Astrocyte of the hippocampus (primary cell): ENCODE measurements at regions not wholly inside any gene's neighbourhood (a gene's known extent, or its start where the extent isn't known, plus 50 kb on each side); places are given as distances from the start of the nearest gene placed in this dataset.

Experiments
- DNase-seq: peaks from one replicate; pipeline ENCODE4 v3.0.0; 2011; ENCODE audit warnings: low read depth, low spot score

DNA sequence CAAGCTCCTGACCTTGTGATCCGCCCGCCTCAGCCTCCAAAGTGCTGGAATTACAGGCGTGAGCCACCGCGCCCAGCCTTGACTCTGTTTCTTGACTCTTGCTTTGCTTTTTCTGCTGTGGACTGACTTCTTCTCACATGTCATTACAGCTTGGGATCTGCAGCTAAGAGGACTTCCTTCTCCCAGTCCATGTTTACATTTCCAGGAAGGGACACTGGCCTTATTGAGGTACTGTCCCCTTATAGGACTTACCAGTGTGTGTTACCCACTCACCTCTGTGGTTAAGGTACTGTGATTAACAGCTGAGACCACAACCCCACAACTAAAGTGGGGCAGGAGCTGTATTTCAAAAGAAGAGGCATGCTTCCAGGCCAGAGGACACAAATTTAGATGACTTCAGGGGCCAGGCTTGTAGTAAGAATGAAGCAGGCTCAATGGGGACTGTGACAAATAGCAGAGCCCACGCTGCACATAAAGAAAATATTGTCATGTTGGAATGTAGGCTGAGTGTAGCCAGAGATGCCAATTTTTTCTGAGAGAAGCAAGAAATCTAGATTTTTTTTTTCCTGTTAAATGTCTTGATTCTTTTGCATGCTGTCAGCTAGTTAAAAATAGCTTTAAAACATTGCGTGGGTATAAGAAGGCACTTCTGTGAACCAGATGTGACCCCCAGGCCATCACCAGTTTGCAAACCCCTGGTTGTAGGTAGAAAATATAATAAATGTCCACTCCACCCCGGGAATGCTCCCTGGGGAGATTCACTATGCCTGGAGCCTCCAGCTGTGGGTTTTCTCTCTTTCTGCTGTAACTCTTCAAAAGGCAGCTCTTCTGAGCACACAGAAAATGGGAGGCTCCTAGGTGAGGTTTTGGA, 75.0 kb downstream of the PTPDC1 start:
- DNase-seq, result no peak

DNA sequence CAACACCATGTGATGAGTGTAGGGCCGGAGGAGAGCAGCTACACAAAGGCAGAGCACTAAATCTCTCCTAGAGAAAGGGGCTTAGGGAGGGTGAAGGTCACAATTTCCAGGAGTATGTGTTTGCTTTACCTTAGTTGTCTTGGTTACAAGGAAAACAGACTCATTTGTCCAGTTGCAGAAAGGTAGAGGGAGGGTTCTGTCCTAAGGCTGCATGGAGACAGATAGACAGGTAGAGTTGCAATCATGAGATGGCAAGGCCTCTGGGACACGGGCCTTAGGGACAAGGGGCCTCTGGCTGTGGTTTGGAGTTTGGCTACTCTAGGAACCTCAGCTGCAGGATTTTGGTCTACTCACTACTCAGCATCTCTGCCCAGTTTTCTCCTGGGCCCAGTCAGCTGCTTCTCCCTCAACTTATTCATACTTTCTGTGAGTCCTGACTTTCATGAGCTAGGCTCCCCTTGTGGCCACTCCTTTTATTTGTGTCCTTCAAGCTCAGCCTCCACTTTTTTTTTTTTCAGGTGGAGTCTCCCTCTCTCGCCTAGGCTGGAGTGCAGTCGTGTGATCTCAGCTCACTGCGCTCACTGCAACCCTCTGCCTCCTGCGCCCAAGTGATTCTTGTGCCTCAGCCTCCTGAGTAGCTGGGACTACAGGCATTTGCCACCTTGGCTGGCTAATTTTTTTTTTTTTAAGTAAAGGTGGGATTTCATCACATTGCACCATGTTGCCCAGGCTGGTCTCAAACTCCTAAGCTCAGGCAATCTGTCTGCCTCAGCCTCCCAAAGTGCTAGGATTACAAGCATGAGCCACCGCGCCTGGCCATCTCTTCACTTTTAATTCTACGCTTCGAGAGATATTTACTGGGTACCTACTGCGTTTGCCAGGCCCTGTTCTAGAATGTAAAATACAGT, 76.6 kb downstream of the PTPDC1 start:
- no peak for DNase-seq

DNA sequence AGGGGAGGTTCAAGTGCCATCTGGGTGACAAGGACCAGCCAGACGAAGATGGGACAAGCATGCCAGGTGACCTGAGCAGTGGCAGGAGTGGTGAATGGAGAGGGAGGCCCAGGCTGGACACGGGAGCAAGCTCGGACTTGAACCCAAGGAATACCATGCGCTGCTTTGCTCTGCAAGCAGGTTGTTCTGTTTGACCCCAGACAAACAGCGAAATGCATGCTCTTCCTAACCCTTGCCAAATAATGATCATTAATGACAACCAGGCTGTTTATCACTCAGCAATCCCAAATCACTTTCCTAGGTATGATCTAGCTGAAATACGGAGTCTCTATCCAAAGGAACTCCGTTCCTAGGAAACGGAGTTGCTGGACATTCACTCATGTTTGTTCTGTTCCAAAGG, 77.4 kb downstream of the PTPDC1 start:
- DNase-seq, result no peak

DNA sequence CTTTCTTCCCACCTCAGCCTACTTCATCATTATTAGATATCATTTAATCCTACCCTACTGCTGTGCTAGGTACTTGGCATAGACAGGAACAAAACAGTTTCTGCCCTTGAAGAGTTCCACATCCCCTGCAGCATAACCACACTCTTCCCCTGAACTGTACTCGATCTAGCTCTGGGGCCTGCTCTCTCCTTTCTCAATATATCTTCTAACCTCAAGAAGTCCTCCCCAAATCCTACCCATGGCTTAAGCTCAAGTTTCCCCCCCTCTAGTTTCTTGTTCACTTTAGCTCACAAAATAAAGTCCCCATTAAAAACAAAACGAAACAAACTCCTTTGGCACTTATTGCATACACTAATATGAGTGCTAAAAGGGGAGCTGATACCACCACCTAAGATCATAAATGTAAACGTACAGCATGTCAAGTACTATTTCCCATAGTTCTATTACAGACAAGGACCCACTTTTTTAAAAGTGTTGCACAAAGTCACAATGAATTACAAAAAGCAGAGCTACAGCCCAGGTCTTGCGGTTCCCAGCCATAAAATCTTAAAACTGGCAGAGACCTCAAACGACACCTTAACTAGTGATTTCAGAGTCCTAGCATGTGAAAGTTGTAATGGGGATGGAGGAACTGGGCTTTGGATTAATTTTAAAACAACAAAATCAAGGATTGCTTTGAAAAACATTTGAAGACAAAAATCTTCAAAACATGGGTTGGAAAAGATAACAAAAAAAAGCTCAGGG, 80.7 kb downstream of the PTPDC1 start:
- no peak for DNase-seq

DNA sequence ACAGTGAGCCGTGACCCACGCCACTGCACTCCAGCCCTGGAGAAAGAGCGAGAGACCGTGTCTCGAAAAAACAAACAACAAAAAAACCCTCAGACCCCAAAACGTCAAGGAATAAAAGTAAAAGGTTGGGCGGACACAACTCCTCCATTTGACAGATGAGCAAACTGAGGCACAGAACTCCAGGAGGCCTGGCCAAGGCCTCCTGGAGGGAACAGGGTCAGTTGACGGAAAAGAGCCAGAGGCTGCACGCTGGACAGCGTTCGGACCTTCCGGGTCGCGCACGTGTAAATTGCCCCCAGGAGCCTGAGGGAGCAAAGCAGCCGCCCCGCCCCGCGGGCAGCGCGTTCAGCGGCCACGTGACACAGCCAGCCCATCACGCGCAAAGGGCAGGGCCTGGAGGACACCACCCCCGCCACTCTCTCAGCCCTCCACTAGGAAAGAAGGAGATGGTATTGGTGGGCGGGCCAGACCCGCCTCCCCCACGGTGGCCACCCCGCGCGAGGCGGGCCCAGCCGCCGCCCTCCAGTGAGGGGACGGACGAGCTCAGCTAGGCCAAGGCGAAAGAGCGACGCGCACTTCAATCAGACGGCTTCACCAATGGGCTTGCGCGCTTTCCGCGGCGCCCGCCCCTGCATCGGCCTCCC, 81.5 kb downstream of the PTPDC1 start:
- DNase-seq, result peak; percentile 100

DNA sequence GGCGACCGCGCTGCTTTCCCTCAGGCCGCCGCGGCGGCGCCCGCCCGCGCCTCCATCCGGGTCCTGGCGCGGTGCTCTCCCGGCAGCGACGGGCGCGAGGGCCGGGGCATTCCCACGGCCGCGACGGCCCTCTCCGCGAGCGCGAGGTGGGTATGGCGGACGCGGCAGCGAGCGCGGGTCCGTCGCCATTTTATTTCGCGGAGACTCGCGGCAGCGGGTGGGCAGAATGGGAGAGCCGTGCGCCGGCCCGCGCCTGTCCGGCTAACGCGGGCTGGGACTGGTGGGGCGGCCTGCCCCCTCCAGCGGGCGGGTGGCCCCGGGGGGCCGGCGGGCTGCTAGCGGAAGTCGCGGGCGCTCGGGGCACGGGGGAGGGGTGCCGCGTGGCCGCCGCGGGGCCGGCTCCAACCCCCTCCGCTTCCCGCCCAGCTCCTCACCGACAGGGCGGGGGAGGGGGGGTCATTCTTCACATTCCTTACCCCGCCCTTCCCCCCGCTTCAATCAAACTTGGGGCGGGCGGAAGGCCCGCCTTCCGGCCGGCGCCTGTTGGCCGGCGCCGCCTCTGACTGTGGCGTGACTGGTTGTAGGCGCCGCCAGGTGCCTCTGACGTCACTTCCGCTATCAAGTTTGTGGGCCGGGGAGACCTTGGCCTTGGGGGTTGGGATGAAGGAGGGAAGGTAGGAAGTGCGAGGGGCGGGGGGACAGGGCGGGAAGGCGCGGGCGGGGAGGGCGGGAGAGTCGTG, 82.1 kb downstream of the PTPDC1 start:
- DNase-seq, result peak; percentile 100

DNA sequence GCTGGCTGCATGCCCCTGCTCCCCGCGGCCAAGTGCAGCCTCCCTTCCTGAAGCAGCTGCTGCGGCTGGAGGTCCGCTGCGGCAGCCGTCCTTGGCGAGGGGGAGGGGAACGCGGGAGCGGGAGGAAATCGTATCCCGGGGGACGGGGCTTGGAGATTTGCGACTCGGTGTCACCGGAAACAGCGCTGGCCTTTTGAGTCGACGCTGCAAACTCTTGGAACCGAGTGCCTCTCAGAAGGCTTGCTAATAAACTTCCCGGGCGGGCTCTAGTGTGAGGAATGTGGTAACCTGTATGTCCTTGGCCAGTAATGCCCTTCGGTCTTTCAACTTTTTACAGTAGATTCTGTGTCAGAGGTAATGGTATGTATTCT, 82.7 kb downstream of the PTPDC1 start:
- DNase-seq, result no peak

DNA sequence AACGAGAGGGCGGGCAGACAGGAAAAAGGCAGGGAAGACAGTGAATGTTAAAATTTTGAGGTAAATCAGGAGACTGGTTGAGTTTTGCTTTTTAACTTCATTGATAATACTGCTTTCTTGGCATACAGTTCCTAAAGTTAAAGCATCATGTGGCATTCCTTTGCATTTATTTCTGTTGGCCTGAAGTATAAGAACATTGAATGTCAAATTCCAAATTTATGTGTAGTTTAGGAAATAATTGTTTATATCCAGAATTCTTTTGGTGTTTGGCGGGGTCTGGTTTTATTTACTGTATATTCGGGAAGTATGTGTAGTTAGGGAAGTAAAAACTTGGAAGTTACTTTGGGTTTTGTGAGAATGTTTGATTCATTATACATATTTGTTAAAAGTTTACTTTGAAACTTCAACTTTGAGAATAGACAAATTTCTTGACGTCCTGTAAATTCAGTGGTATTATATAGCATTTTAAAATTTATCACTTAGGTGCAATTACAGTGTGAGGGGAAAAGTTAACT, 83.2 kb downstream of the PTPDC1 start:
- no peak for DNase-seq

DNA sequence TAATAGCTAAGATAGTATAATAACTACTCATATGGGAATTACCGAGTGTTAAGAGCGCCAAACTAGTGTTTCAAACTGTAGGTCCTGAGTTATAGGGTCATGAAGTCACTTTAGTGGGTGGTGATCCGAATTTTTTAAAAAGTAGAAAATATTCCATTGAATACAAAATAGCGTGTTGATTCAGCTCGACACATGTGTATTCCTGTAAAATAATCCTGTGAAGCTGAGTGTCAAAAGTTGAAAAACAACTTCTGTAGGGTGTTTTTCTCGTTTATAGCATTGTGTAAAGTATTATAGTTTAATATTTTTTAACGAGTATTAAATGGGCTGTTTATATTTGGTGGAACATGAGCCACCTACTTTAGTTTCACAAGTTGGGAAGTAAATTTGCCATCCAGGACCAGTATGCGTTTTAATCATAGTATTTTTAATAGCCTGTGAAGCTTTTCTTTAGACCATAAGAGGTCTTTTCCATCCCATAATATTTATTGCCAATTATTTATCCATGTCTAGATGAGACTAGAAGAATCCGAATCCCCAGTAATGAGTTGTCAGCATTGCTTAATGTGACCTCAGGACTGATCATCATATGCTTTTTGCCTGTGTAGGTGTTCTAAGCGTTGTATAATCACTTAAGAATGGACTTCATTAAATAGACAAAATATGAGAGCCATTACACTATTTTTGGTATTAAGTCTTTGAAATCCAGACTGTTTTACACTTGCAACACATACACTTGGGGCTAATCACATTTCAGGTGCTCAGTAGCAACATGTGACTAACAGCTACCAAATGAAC, 84.1 kb downstream of the PTPDC1 start:
- no peak for DNase-seq

DNA sequence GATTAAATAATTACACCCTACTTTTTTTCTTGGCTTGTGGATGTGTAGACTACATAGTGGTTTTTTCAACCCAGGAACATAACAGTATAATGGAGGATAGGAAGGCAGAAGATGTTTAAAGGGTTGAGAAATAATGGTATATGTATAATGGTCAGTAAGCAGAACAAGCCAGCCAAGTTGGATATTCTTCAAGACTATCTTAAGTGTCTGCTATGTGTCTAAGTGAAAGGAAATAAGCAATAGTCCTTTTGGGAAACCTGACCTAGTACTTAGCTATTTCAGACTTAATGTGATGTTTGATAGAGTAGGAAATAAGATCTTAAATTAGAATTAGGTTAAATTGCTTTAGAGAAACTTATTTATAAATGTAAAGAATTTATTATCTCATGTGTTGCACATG, 85.7 kb downstream of the PTPDC1 start:
- DNase-seq, result no peak

DNA sequence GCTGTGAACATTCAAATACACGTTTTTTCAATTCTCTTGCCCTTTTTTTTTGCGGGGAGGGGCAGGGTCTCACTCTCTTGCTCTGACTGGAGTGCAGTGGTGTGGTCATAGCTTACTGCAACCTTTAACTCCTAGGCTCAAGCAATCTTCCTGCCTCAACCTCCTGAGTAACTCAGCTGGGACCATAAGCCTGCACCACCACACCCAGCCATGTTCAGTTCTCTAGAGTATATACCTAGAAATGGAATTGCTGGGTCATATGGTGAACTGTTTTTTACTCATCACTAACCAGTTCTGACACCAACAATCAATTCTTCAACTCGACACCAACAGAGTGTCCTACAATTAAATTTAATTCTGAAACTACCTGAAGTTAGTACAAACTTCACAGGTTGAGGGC, 85.5 kb upstream of the ZNF169 start:
- DNase-seq, result no peak

DNA sequence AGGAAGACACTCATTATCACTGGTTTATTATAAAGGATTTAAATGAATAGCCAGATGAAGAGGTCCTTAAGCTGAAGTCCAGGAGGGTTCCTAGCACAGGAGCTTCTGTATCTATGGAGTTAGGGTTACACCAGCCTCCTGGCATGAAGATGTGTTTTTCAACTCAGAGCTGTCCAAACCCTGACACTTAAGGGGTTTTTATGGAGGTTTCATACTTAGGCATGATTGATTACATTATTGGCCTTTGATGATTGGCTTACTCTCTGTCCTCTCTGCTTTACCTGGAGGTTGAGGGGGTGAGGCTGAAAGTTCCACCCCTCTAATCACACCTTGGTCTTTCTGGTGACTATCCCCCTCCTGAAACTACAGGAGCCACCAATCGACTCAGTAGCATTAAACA, 84.9 kb upstream of the ZNF169 start:
- no peak for DNase-seq

DNA sequence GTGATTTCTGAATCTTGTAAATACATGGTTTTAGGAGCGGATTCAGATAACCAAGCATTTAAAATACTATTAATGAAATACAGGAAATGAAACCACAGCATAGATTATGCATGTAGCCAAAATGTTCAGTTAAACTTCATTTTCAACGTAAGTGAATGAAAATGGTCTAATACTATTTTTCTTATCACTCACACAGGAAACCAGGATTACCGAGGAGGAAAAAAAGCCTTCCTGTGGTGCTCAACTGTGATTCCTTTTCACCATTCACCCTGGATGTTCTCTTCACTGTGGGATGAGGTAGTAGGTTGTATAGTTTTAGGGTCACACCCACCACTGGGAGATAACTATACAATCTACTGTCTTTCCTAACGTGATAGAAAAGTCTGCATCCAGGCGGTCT, 83.4 kb upstream of the ZNF169 start:
- no peak for DNase-seq

DNA sequence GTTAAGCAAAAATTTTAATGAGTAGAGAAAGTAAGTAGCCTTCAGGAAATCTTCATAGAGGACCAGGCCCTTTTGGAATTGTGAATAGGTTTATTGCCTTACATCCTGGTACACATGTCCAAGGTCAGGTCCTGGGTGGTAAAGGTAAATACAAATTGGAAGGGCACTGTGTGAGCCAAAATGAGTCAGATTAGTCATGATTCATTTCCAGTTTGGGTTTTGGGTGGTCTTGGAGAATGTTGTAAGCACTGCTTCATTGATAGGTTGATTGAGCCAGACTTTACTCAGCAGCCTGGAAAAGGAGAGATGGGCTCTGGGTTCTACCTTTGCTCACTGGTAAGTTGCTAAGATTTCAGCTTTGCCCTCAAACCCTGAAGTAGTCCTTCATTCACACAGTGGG, 82.5 kb upstream of the ZNF169 start:
- no peak for DNase-seq

DNA sequence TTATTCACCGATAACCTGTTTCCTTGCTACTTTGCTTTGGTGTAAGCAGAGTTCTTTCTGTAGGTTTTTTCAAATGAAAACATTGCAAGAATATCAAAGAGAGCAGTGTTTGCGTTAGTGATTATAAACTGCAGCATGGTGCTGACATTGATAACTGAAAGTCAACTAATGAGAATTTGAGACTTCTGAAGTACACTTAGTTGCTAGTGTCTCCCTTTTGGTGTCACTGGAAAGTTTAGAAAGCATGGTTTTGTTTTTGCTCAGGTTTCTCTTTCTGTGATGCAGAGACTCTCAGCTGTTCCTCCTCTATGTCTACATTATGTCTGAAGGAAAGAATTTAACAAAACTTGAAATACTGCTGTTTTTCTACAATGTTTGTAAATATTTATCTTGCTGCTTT, 80.2 kb upstream of the ZNF169 start:
- no peak for DNase-seq

DNA sequence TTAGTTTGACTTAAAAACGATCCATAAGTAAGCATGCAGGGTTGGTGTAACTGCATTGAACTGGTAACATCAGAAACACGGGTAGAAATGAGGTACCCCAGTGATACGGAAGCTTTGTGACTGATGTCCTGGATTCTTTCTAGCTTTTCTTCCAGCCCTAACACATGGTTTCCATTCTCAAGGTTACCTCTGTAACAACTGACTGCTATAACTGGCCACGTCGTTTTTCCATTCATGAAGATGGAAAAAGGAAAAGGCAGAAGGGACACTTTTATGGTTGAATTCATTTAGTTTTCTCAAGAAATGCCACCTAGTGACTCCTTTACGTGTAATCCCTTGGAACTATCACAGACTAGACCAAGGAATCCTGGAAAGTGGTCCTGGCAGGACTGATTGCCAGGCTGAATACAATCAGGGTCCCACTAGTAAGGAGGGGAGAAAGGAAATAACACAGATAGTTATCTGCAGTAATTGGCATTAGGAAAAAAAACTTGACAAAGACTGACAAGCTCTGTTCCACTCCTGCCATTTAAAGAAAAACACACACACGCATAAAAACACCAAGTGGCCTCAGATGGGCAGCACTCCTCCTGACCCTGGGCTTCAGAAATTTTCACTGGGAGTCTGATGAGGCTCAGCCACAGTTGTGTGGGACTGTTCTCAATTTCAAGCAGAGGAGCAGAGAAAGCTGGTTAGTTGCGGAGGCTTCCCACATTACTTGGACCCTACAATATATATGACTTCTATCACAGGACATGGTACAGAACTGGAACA, 77.5 kb upstream of the ZNF169 start:
- DNase-seq, result no peak

DNA sequence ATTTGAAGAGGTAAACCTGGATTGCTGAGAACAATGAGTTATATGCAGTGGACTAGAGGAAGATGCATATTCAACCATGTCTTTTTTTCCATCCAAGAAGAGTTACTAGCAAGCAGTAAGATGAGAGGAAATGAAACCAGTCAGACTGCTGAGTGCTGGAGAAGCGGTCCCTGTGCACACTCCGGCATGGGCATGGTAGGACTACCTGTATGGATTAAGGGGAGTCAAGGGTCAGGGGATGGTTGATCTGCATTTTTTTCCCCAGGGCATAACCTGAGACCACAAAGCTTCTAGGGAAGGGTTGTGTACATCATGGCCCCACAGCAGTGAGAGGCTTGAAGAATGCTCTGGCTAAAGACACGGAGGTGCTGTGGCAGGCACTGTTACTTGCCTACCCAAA, 76.6 kb upstream of the ZNF169 start:
- DNase-seq, result no peak

DNA sequence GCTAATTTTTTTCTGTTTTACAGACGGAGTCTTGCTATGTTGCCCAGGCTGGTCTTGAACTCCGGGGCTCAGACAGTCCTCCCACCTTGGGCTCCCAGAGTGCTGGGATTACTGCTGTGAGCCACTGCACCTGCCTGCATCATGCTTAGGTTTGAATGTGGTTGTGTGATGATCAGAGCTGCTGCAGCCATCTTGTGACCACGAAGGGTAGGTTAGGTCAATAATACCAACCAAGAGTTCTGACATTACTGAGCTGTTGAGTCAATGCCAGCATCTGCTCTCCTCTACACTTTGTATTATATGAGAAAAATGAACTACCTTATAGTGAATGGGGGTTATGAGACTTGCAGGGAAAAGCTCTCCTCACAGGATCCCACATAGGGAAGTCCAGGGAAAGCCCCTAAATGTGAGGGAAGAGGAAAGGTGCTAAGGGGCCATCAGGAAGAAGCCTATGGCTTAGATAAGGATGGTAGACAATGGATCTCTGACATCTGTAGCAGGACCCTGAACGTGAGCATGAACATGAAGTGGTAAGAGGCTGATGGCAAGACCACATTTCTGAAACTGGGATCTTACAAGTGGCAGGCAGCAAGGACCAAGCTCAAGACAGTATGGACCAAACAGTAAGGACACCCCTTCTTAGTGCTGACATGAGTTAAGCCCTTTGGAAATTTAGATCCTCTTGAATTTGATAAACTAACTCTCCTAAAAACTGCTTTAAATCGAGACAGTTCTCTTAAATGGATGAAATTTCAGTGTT, 75.7 kb upstream of the ZNF169 start:
- DNase-seq, result no peak
